Lower leg skin (tissue), 4 donors: ENCODE measurements at regions not wholly inside any gene's neighbourhood (a gene's known extent, or its start where the extent isn't known, plus 50 kb on each side); places are given as distances from the start of the nearest gene placed in this dataset.

Source experiments
- DNase-seq, 2 donors: peaks; one replicate each; pipeline ENCODE4 v3.0.0-alpha.2; 2019; ENCODE audit warnings: low spot score in 2 of 2
- H3K4me3 ChIP-seq: fragments of 200-600 bp; sonication (generic); 2 replicates; pipeline ENCODE4 v1.5.1; 2017; ENCODE audit warnings: mild to moderate bottlenecking, low read depth; ENCODE audit not compliant: poor library complexity, severe bottlenecking
- POLR2A ChIP-seq, 2 donors: fragments of 450-650 bp; IDR thresholded peaks; one replicate each; pipeline ENCODE4 v1.6.1; 2016 to 2017; ENCODE audit warnings: antibody characterized with exemption in 2 of 2, mild to moderate bottlenecking in 1 of 2, moderate library complexity in 1 of 2
- WGBS, 2 donors: methylation state at CpG; one replicate each; pipeline ENCODE4 v1.1.5; 2018; 5-methylcytosine and 5-hydroxymethylcytosine counted together
- intact Hi-C: fragments of 100-400 bp; cut with DNase I; formaldehyde crosslinking; loops from one replicate; pipeline ENCODE4 v1.15.0; 2023; ENCODE audit warnings: low total_unique reads
- TF ChIP-seq, protein P1 (sequence below), 3 donors: fragments of 450-650 bp; IDR thresholded peaks; one replicate each; pipeline ENCODE4 v1.5.1; 2016; ENCODE audit warnings: antibody characterized with exemption in 3 of 3, mild to moderate bottlenecking in 3 of 3, moderate library complexity in 2 of 3

DNA sequence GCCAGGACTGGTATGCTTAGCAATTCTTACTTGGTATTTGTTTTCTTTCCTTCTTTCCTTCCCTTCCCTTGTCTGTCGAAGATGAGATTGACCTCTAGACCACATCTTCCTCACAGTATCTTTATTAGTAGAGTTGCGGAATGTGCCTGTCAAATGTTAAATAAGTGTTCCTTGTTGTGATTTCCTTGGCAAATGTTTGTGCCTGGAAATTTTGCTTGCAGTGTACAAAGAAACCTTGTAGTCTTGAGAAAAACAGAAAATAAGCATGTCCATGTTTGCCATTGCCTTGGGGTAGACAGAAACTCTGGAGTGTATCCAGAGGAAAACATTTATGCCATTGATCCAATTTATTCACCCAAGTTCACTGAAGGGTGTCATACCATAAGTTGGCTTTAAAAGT lies 79.5 kb upstream of the ZNF385D start:
- no peak for TF ChIP-seq POLR2A (IDR thresholded peaks at IDR 0.05)
- TF ChIP-seq, protein P1, sequence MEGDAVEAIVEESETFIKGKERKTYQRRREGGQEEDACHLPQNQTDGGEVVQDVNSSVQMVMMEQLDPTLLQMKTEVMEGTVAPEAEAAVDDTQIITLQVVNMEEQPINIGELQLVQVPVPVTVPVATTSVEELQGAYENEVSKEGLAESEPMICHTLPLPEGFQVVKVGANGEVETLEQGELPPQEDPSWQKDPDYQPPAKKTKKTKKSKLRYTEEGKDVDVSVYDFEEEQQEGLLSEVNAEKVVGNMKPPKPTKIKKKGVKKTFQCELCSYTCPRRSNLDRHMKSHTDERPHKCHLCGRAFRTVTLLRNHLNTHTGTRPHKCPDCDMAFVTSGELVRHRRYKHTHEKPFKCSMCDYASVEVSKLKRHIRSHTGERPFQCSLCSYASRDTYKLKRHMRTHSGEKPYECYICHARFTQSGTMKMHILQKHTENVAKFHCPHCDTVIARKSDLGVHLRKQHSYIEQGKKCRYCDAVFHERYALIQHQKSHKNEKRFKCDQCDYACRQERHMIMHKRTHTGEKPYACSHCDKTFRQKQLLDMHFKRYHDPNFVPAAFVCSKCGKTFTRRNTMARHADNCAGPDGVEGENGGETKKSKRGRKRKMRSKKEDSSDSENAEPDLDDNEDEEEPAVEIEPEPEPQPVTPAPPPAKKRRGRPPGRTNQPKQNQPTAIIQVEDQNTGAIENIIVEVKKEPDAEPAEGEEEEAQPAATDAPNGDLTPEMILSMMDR (IDR thresholded peaks at IDR 0.05): no peak
- WGBS, 2 donors: 42 to 44% methylated on average over 2 of the region's 2 CpGs
- intact Hi-C loops: no loop called here

DNA sequence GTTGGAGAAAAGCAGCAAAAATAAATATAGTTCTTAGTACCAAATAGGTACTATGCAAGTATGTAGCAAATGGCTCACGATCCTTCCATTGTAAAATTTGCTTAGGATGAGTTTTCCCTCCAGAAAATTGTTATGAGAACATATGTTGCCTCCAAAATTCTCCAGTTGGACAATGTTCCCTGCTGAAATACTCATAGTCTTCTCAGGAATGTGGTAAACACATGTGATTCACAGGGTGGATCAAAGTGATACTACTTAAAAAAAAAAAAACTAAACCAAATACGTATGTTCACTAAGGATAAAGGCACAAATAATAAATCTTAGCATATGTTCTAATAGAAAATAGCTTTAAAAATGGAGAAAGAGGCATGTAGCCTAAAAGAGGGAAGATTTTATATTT lies 84.3 kb upstream of the ZNF385D start:
- WGBS, 2 donors: 30 to 57% methylated on average over 2 of the region's 2 CpGs
- intact Hi-C loops: no loop called here
- DNase-seq: no peak
- no peak overlapping the region for H3K4me3 ChIP-seq
- TF ChIP-seq, protein P1 (IDR thresholded peaks at IDR 0.05): no peak
- no peak for TF ChIP-seq POLR2A (IDR thresholded peaks at IDR 0.05)

More for the DNA sequence above, 79.5 kb upstream of the ZNF385D start:
- H3K4me3 ChIP-seq: no peak overlapping the region
- DNase-seq: no peak

DNA sequence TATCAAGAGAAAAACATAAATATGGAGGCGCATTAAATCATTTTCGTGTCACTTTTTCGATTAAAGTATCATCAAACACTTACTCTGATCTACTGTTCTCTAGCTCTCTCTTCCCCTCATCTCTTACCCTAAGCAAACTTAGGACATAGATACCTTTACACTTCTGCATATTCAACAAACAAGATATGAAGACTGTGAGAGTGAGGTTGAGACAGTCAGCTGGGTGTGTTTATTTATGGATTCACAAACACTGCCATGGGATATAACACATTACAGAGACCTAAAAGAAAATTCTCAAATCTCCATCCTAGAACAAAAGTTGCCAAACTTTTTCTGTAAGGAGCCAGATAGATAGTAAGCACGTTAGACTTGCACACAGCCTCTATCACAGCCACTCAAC lies 85.2 kb upstream of the ZNF385D start:
- intact Hi-C loops: no loop called here
- 82 to 85% methylated on average over 4 of the region's 4 CpGs for WGBS, 2 donors
- no peak for DNase-seq
- TF ChIP-seq, protein P1 (IDR thresholded peaks at IDR 0.05): no peak
- no peak for TF ChIP-seq POLR2A (IDR thresholded peaks at IDR 0.05)
- no peak overlapping the region for H3K4me3 ChIP-seq

DNA sequence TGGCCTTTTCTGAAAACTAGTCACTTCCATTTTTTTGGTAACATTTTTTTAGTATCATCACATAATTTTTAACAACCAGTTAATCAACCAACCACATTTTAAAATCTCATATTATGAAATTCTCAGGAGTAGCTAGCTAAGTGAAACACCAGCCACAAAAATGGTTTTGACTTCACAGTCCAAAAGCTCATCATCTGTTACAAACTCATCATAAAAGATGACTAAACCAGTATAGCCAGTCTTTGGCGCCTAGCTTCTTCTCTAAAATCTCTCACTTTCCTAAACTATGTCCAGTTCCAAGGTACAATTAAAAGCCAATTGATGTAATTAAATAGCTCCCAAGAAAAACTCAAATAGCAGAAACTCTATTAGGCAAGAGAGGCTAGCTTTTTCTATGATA lies 88.2 kb upstream of the ZNF385D start:
- WGBS, 2 donors: 44 to 51% methylated on average over 1 of the region's 1 CpG
- TF ChIP-seq, protein P1 (IDR thresholded peaks at IDR 0.05): no peak
- no peak for TF ChIP-seq POLR2A (IDR thresholded peaks at IDR 0.05)
- no peak for DNase-seq
- no peak overlapping the region for H3K4me3 ChIP-seq
- intact Hi-C loops: no loop called here

DNA sequence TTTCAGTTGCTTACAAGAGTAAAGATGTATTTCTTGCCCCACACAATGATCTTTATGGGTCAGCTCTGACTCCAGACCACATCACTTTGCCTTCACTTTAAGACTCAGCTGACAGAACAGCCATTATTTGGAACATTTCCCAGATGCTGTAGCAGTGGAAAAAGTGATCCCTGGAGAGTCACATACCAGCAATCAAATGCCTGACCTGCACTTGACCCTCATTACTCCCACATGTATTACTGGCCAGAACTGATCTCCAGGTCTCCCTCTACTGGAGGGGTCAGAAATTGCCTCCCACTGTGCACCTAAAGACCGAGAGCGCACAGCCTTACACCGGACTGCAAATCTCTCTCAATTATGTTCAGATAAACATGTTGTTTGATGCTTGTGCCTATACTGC lies 88.6 kb upstream of the ZNF385D start:
- H3K4me3 ChIP-seq: no peak overlapping the region
- 89% methylated on average over 3 of the region's 3 CpGs for WGBS, 2 donors
- no peak for DNase-seq
- intact Hi-C loops: no loop called here
- TF ChIP-seq POLR2A (IDR thresholded peaks at IDR 0.05): no peak
- TF ChIP-seq, protein P1 (IDR thresholded peaks at IDR 0.05): no peak

DNA sequence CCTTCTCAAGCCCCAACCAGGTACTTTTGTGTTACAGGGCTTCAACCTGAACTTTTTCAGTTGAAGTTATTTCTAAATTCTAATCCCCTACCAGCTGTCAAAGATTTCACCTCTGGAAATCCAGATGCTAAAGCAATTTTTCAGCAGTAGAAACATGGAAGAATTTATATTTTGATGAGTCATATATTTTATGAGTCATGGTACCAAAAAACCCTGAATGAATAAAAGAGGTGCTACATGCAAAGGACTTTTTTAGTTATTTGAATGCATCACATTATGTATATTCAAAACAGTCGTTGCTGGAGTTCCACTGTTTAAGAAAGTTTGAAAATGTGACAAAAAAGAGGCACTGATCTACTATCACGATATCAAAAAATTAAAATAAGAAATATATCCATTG lies 96.0 kb upstream of the ZNF385D start:
- no peak for DNase-seq
- TF ChIP-seq, protein P1 (IDR thresholded peaks at IDR 0.05): no peak
- TF ChIP-seq POLR2A (IDR thresholded peaks at IDR 0.05): no peak
- 71 to 80% methylated on average over 2 of the region's 2 CpGs for WGBS, 2 donors
- no peak overlapping the region for H3K4me3 ChIP-seq
- intact Hi-C loops: no loop called here
